ENCODE measurements at regions not wholly inside any gene's neighbourhood (a gene's known extent, or its start where the extent isn't known, plus 50 kb on each side); places are given as distances from the start of the nearest gene placed in this dataset.

- Histone ChIP-seq H3K27me3 (replicated peaks; ENCODE audit: insufficient read depth) (no peaks in the 10 kb centered on the region), H3K9me3 (no peaks in the 10 kb centered on the region), H3K27ac (no peak overlapping the region), H3K36me3 (no peaks in the 10 kb centered on the region), H3K4me3 (no peak overlapping the region), H3K4me1 (ENCODE audit: control insufficient read depth in 1 of 2, low read depth in 2 of 2) (no peaks in the 10 kb centered on the region)
- DNase-seq (ENCODE audit: low spot score) = no peak
- no peak for TF ChIP-seq CTCF (IDR thresholded peaks at IDR 0.05)
- ATAC-seq (ENCODE audit: insufficient number of reproducible peaks, low FRiP score, low read depth) = no peak
Observed at GRCh38 chr19:29890392-29890791, 51.6 kb upstream of the URI1 start.
